CD4-positive, alpha-beta T cell treated with Interleukin-10 for 1 hour (primary cell): ENCODE measurements at regions not wholly inside any gene's neighbourhood (a gene's known extent, or its start where the extent isn't known, plus 50 kb on each side); places are given as distances from the start of the nearest gene placed in this dataset.

Experiments used
- DNase-seq: peaks from one replicate; pipeline ENCODE4 v3.0.0-alpha.2; 2020

- DNase-seq: no peak
These were observed 63.9 kb upstream of the CREB1 start for GRCh38 chr2:207465894-207466293.

- DNase-seq: no peak
These were observed 61.9 kb upstream of the CREB1 start for GRCh38 chr2:207467716-207468347.

- no peak for DNase-seq
These were observed 61.3 kb upstream of the CREB1 start for GRCh38 chr2:207468488-207468887.

- DNase-seq: no peak
These were observed 60.3 kb upstream of the CREB1 start for GRCh38 chr2:207469451-207469850.

- no peak for DNase-seq
These were observed 59.6 kb upstream of the CREB1 start for GRCh38 chr2:207469943-207470729.

GRCh38 chr2:207471261-207471660 lies 58.5 kb upstream of the CREB1 start:
- DNase-seq: no peak

GRCh38 chr2:207472343-207473048 lies 57.3 kb upstream of the CREB1 start:
- DNase-seq: no peak

GRCh38 chr2:207473049-207473930 lies 56.5 kb upstream of the CREB1 start:
- DNase-seq: peak; percentile 34

- no peak for DNase-seq
These were observed 55.9 kb upstream of the CREB1 start for GRCh38 chr2:207473931-207474235.

- DNase-seq: peak; percentile 76
These were observed 54.8 kb upstream of the CREB1 start for GRCh38 chr2:207474863-207475485.

GRCh38 chr2:207475546-207475945 lies 54.2 kb upstream of the CREB1 start:
- DNase-seq: no peak

GRCh38 chr2:207477896-207478295 lies 51.9 kb upstream of the CREB1 start:
- no peak for DNase-seq

GRCh38 chr2:207478572-207478971 lies 51.2 kb upstream of the CREB1 start:
- DNase-seq: no peak

GRCh38 chr2:207479198-207479785 lies 50.5 kb upstream of the CREB1 start:
- no peak for DNase-seq
